Left lung (tissue), 4 donors: ENCODE measurements at regions not wholly inside any gene's neighbourhood (a gene's known extent, or its start where the extent isn't known, plus 50 kb on each side); places are given as distances from the start of the nearest gene placed in this dataset.
"Not testable (repeated sequence)": the region's sequence is repeated elsewhere in the genome, so short reads cannot be mapped to it uniquely, and the experiment has no call there.

Source experiments
- ATAC-seq: fragments of 200-7000 bp; cut with Tn5 transposase; one replicate; pipeline ENCODE4 v1.9.1; 2020; ENCODE audit warnings: moderate library complexity
- DNase-seq, 4 donors: peaks; one replicate each; pipeline ENCODE4 v3.0.0-alpha.2; 2013 to 2020
- H3K27ac ChIP-seq, 2 donors: fragments of 200-600 bp; sonication (generic) in 1 of 2; one replicate each; pipeline versions ENCODE4 v1.5.0 to v1.8.0; 2020 to 2021
- H3K27me3 ChIP-seq, 2 donors: fragments of 200-600 bp; sonication (generic) in 1 of 2; one replicate each; pipeline versions ENCODE4 v1.5.0 to v1.8.0; 2020 to 2021
- H3K36me3 ChIP-seq, 2 donors: fragments of 200-600 bp; sonication (generic) in 1 of 2; one replicate each; pipeline versions ENCODE4 v1.5.0 to v1.8.0; 2020 to 2021
- H3K4me1 ChIP-seq, 2 donors: fragments of 200-600 bp; one replicate each; pipeline ENCODE4 v1.8.0; 2021
- H3K4me3 ChIP-seq, 2 donors: fragments of 200-600 bp; sonication (generic) in 1 of 2; one replicate each; pipeline versions ENCODE4 v1.5.0 to v1.8.0; 2020 to 2021; ENCODE audit warnings: mild to moderate bottlenecking in 1 of 2
- H3K9me3 ChIP-seq, 2 donors: fragments of 200-600 bp; sonication (generic) in 1 of 2; one replicate each; pipeline versions ENCODE4 v1.5.0 to v1.8.0; 2020 to 2021
- intact Hi-C, 2 donors: fragments of 100-400 bp; cut with DNase I; formaldehyde crosslinking; loops; one replicate each; pipeline versions ENCODE4 v1.11.2 to v1.14.2; 2022
- TF ChIP-seq, protein P1 (sequence below), 2 donors: fragments of 200-600 bp; sonication (generic) in 1 of 2; IDR thresholded peaks; one replicate each; pipeline versions ENCODE4 v1.5.0 to v1.8.0; 2021; ENCODE audit warnings: antibody characterized with exemption in 2 of 2
- donor health status: DM: no; HTN: yes; CAD: no.
- donor health status: DM: no; HTN: no; CAD: no.

GRCh38 chr5:101212942-101213514, 309.9 kb upstream of the ST8SIA4 start:
- no peak overlapping the region for H3K27ac ChIP-seq
- no peak for DNase-seq
- H3K36me3 ChIP-seq = no peaks in the 10 kb centered on the region
- TF ChIP-seq, protein P1, sequence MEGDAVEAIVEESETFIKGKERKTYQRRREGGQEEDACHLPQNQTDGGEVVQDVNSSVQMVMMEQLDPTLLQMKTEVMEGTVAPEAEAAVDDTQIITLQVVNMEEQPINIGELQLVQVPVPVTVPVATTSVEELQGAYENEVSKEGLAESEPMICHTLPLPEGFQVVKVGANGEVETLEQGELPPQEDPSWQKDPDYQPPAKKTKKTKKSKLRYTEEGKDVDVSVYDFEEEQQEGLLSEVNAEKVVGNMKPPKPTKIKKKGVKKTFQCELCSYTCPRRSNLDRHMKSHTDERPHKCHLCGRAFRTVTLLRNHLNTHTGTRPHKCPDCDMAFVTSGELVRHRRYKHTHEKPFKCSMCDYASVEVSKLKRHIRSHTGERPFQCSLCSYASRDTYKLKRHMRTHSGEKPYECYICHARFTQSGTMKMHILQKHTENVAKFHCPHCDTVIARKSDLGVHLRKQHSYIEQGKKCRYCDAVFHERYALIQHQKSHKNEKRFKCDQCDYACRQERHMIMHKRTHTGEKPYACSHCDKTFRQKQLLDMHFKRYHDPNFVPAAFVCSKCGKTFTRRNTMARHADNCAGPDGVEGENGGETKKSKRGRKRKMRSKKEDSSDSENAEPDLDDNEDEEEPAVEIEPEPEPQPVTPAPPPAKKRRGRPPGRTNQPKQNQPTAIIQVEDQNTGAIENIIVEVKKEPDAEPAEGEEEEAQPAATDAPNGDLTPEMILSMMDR (IDR thresholded peaks at IDR 0.05) = no peak
- no peak overlapping the region for H3K4me3 ChIP-seq
- no peaks in the 10 kb centered on the region for H3K9me3 ChIP-seq
- no peaks in the 10 kb centered on the region for H3K4me1 ChIP-seq
- ATAC-seq = no peak
- no peaks in the 10 kb centered on the region for H3K27me3 ChIP-seq
- intact Hi-C loops = no loop called here

DNA sequence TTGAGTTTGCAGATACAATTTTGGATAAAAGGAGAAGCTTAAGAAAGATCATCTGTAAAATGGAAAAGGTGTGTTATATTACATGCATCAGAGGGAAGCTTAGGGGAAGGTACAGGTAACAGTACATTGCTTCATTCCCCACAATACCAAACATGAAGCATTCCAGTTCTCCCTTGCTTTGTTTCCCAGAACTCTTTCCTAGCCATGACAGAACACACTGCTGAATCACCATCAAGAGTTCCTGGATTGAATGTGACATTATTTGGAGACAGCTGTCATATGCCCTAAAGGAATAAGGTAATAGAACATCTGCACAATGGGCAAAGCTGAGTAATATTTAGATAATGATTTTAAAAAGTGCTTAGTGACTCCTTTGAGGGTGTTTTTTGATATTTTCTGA, 303.5 kb upstream of the ST8SIA4 start:
- no peak for DNase-seq
- TF ChIP-seq, protein P1 (IDR thresholded peaks at IDR 0.05) = no peak
- Histone ChIP-seq H3K36me3 (no peaks in the 10 kb centered on the region), H3K27ac (no peak overlapping the region), H3K4me1 (no peaks in the 10 kb centered on the region), H3K4me3 (no peak overlapping the region), H3K27me3 (no peaks in the 10 kb centered on the region), H3K9me3 (no peaks in the 10 kb centered on the region)
- no peak for ATAC-seq
- intact Hi-C loops = no loop called here

GRCh38 chr5:101205065-101205464, 302.0 kb upstream of the ST8SIA4 start:
- H3K4me3 ChIP-seq, H3K9me3 ChIP-seq, H3K4me1 ChIP-seq, H3K36me3 ChIP-seq, H3K27me3 ChIP-seq, intact Hi-C loops, H3K27ac ChIP-seq, ATAC-seq: not testable (repeated sequence)
- DNase-seq = peak in 1 of 4 donors; percentile 16

DNA sequence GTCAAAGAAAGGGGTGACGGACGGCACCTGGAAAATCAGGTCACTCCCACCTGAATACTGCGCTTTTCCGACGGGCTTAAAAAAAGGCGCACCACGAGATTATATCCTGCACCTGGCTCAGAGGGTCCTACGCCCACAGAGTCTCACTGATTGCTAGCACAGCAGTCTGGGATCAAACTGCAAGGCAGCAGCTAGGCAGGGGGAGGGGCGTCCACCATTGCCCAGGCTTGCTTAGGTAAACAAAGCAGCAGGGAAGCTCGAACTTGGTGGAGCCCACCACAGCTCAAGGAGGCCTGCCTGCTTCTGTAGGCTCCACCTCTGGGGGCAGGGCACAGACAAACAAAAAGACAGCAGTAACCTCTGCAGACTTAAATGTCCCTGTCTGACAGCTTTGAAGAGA, 277.3 kb upstream of the ST8SIA4 start:
- H3K27ac ChIP-seq, intact Hi-C loops, H3K27me3 ChIP-seq, ATAC-seq, H3K4me3 ChIP-seq, H3K4me1 ChIP-seq, DNase-seq, H3K36me3 ChIP-seq: not testable (repeated sequence)
- peaks cover 0 to 15% of the 10 kb centered on the region in 2 donors for H3K9me3 ChIP-seq

DNA sequence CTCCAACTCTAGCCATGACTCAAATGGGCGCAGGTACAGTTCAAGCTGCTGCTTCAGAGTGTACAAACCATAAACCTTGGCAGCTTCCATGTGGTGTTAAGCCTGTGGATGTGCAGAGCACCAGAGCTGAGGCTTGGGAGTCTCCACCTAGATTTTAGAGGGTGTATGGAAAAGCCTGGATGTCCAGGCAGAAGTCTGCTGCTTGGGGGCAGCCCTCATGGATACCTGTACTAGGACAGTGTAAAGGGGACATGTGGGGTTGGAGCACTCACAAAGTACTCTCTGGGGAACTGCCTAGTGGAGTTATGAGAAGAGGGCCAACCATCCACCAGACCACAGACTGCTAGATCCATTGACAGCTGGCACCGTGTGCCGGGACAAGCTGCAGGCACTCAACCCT, 273.5 kb upstream of the ST8SIA4 start:
- peak in 1 of 4 donors; percentile 18 for DNase-seq
- Histone ChIP-seq H3K4me3 (no peak overlapping the region), H3K27ac (no peak overlapping the region), H3K4me1 (no peaks in the 10 kb centered on the region), H3K27me3 (no peaks in the 10 kb centered on the region), H3K36me3 (no peaks in the 10 kb centered on the region), H3K9me3 (peaks cover 0 to 15% of the 10 kb centered on the region in 2 donors)
- intact Hi-C loops = no loop called here
- ATAC-seq = no peak
- TF ChIP-seq, protein P1 (IDR thresholded peaks at IDR 0.05) = no peak

GRCh38 chr5:101174981-101175380, 271.9 kb upstream of the ST8SIA4 start:
- intact Hi-C loops = no loop called here
- Histone ChIP-seq H3K27ac (no peak overlapping the region), H3K27me3 (no peaks in the 10 kb centered on the region), H3K9me3 (peaks cover 0 to 15% of the 10 kb centered on the region in 2 donors), H3K36me3 (no peaks in the 10 kb centered on the region), H3K4me1 (no peaks in the 10 kb centered on the region), H3K4me3 (no peak overlapping the region)
- DNase-seq (no peak), ATAC-seq (no peak)
- TF ChIP-seq, protein P1 (IDR thresholded peaks at IDR 0.05) = no peak
